H1 (cell line): ENCODE measurements at regions not wholly inside any gene's neighbourhood (a gene's known extent, or its start where the extent isn't known, plus 50 kb on each side); places are given as distances from the start of the nearest gene placed in this dataset.

Experiments used
- CHD2 ChIP-seq: IDR thresholded peaks from 2 replicates; pipeline ENCODE4 v1.6.1; 2012; ENCODE audit warnings: low read length, improper control_type of control experiment
- EGR1 ChIP-seq: IDR thresholded peaks from 2 replicates; pipeline ENCODE4 v1.6.1; 2011; ENCODE audit warnings: low read depth, low read length, borderline replicate concordance
- EP300 ChIP-seq, 2 experiments: IDR thresholded peaks; 1 replicate in 1 of 2; 2 replicates in 1 of 2; pipeline ENCODE4 v1.6.1; 2011 to 2012; ENCODE audit warnings: low read depth in 2 of 2, low read length in 2 of 2, mild to moderate bottlenecking in 2 of 2, borderline replicate concordance in 1 of 2, inconsistent platforms in 1 of 2, moderate library complexity in 1 of 2
- EZH2 ChIP-seq: fragments of 200-600 bp; sonication (generic); IDR thresholded peaks from 2 replicates; pipeline ENCODE4 v1.7.1; 2012; ENCODE audit warnings: low read depth, mild to moderate bottlenecking, moderate library complexity, low read length, inconsistent platforms; ENCODE audit not compliant: severe bottlenecking
- JUN ChIP-seq: IDR thresholded peaks from 2 replicates; pipeline ENCODE4 v1.6.1; 2011; ENCODE audit warnings: low read depth, mild to moderate bottlenecking, improper control_type of control experiment, low read length
- NRF1 ChIP-seq: IDR thresholded peaks from 2 replicates; pipeline ENCODE4 v1.6.1; 2011; ENCODE audit warnings: mild to moderate bottlenecking, low read depth, low read length, improper control_type of control experiment
- POLR2A ChIP-seq, 2 experiments: IDR thresholded peaks; 1 replicate in 1 of 2; 2 replicates in 1 of 2; pipeline ENCODE4 v1.6.1; 2011; ENCODE audit warnings: low read depth in 2 of 2, low read length in 2 of 2, mild to moderate bottlenecking in 2 of 2; ENCODE audit errors: control extremely low read depth in 1 of 2
- POLR2AphosphoS5 ChIP-seq: IDR thresholded peaks from 2 replicates; pipeline ENCODE4 v1.6.1; 2011; ENCODE audit warnings: low read depth, low read length
- RAD21 ChIP-seq, 2 experiments: IDR thresholded peaks in 1 of 2; conservative IDR thresholded peaks in 1 of 2; 2 replicates each; pipeline ENCODE4 v1.6.1; 2011; ENCODE audit warnings: low read depth in 2 of 2, low read length in 2 of 2, improper control_type of control experiment in 1 of 2, inconsistent platforms in 1 of 2, mild to moderate bottlenecking in 1 of 2, moderate library complexity in 1 of 2
- SP1 ChIP-seq: IDR thresholded peaks from 2 replicates; pipeline ENCODE4 v1.6.1; 2011; ENCODE audit warnings: low read depth, low read length
- TCF12 ChIP-seq: IDR thresholded peaks from 2 replicates; pipeline ENCODE4 v1.6.1; 2011; ENCODE audit warnings: low read depth, mild to moderate bottlenecking, low read length
- TF ChIP-seq, protein P1 (sequence below), 3 experiments: IDR thresholded peaks; 1 replicate in 2 of 3; 2 replicates in 1 of 3; pipeline versions ENCODE4 v1.5.1 to v1.6.1; 2011; ENCODE audit warnings: low read length in 3 of 3, mild to moderate bottlenecking in 3 of 3, inconsistent platforms in 2 of 3, low read depth in 1 of 3, moderate library complexity in 1 of 3; ENCODE audit not compliant: insufficient read depth in 1 of 3; ENCODE audit errors: control extremely low read depth in 1 of 3
- TF ChIP-seq, protein P2 (sequence below): IDR thresholded peaks from 2 replicates; pipeline ENCODE4 v1.6.1; 2011; ENCODE audit warnings: low read length, improper control_type of control experiment
- TF ChIP-seq, protein P3 (sequence below): IDR thresholded peaks from 2 replicates; pipeline ENCODE4 v1.6.1; 2012; ENCODE audit warnings: inconsistent platforms

DNA sequence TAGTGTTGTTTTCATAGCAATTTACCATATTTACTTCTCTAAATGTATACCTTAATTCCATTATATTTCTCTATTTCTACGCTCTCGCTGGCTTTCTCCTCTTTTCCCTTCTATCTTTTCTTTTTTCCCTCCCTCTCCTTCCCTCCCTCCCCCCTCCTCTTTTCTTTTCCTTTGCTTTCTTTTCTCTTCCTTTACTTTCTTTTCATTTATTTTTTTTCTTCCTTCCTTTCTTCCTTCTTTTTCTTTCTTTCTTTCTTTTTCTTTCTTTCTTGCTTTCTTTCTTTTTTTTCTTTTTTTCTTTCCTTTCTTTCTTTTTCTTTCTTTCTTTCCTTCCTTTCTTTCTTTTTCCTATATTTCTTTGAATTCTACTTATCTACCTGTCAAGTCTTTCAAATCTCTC, 533.0 kb upstream of the POT1 start:
- TF ChIP-seq, protein P1, sequence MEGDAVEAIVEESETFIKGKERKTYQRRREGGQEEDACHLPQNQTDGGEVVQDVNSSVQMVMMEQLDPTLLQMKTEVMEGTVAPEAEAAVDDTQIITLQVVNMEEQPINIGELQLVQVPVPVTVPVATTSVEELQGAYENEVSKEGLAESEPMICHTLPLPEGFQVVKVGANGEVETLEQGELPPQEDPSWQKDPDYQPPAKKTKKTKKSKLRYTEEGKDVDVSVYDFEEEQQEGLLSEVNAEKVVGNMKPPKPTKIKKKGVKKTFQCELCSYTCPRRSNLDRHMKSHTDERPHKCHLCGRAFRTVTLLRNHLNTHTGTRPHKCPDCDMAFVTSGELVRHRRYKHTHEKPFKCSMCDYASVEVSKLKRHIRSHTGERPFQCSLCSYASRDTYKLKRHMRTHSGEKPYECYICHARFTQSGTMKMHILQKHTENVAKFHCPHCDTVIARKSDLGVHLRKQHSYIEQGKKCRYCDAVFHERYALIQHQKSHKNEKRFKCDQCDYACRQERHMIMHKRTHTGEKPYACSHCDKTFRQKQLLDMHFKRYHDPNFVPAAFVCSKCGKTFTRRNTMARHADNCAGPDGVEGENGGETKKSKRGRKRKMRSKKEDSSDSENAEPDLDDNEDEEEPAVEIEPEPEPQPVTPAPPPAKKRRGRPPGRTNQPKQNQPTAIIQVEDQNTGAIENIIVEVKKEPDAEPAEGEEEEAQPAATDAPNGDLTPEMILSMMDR (IDR thresholded peaks at IDR 0.05; ENCODE audit: control extremely low read depth in 1 of 3, insufficient read depth in 1 of 3, low read depth in 1 of 3, low read length in 3 of 3), result no peak
- TF ChIP-seq NRF1 (no peak), EZH2 (no peak), POLR2A (IDR thresholded peaks at IDR 0.05; ENCODE audit: control extremely low read depth in 1 of 2, low read depth in 2 of 2, low read length in 2 of 2) (no peak), POLR2AphosphoS5 (no peak), EGR1 (no peak), TCF12 (no peak), RAD21 (IDR thresholded peaks at IDR 0.05 in 1 of 2, conservative IDR thresholded peaks at IDR 0.05 in 1 of 2; ENCODE audit: low read depth in 2 of 2, low read length in 2 of 2) (no peak), EP300 (IDR thresholded peaks at IDR 0.05; ENCODE audit: borderline replicate concordance in 1 of 2, low read depth in 2 of 2, low read length in 2 of 2) (no peak), JUN (no peak), CHD2 (no peak), SP1 (no peak)
- TF ChIP-seq, protein P2, sequence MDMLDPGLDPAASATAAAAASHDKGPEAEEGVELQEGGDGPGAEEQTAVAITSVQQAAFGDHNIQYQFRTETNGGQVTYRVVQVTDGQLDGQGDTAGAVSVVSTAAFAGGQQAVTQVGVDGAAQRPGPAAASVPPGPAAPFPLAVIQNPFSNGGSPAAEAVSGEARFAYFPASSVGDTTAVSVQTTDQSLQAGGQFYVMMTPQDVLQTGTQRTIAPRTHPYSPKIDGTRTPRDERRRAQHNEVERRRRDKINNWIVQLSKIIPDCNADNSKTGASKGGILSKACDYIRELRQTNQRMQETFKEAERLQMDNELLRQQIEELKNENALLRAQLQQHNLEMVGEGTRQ, result no peak
- TF ChIP-seq, protein P3, sequence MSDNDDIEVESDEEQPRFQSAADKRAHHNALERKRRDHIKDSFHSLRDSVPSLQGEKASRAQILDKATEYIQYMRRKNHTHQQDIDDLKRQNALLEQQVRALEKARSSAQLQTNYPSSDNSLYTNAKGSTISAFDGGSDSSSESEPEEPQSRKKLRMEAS, result no peak
